ENCODE measurements at regions not wholly inside any gene's neighbourhood (a gene's known extent, or its start where the extent isn't known, plus 50 kb on each side); places are given as distances from the start of the nearest gene placed in this dataset.

DNA sequence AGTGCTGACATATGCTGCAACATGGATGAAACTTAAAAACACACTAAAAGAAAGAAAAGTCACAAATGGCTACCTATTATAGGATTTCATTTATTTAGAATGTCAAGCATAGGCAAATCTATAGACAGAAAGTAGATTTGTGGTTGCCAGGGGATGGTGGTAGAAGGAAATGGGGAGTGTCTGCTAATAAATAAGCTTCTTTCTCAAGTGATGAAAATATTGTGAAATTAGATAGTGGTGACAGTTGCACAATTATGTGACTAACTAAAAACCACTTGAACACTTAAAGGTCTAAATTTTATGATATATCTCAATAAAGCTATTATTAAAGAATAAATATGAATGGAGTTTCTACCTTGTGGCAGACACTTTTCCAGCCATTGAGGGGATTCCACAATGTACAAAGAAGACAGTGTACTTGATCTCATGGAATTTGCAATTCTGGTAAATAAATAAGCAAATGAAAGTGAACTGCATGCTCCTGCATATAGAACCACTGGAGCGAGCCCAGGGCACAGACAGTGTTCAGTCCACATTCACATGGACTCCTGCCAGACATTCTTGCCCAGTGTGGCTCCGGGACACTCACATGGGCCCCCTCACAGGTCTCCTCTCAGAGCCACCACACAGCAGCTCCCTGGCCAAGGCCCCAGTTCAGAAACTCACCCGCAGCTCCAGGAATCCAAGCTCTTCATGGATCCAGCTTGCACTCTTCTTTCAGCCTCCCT lies 107.1 kb upstream of the ARID2 start:
- FAIRE-seq (no peak), DNase-seq (ENCODE audit: low spot score in 2 of 2) (no peak)

DNA sequence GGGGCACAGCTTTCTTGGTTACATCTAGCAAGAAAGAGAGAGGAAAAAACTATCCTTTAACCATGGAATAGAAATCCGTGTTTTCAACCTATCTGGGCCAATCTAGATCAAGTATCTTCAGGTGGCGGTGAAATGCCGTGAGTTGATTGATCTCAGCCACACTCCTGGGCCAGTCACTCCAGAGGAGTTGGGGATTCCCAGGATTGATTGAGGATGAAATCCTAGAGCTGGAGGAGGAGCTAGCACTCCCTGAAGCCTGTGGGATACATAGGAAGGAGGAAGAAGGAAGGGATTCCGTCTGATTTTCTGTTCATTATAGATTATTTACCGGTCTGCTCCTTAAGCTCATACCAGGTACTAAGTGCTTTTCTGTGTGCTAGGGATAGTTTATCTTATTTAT lies 106.3 kb upstream of the ARID2 start:
- FAIRE-seq: no peak
- DNase-seq (ENCODE audit: low spot score in 2 of 2): no peak

DNA sequence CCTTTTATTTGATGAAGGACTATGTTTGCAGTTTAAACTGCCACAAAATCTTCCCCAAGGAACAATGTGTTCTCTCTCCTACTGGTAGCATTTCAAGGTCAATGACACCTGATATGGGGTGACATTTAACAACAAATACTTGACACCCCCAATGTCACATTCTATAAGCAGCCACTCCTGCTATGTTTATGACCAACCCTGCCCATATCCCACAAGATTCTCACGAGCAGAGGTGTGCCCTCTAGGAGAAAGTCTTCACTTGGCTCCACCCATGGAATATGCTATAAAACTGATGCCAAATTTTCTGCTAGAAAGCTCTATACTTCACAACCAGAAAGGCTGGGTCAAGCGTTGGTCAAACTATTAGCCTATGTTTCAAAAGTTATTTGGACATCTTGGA lies 105.6 kb upstream of the ARID2 start:
- FAIRE-seq: no peak

DNA sequence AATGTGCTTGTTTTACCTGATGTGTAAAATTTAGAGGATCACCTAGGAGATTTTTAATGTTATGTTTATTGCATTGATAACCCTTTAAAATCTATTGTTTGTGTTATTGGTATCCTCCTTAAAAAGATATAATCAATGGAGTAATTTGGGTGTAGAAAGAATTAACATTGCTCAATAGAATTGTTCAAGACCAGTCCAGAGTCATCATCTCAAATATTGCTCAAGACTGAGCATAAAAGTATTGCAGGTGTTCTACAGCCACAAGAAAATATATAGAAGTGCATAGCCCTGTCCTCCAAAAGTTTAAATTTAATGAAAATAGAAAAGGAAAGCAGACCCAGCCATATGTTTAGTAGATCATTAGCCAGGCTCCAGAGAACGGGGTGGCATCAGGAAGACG lies 102.5 kb upstream of the ARID2 start:
- FAIRE-seq: no peak
- DNase-seq (ENCODE audit: low spot score in 2 of 2): no peak

More for the DNA sequence above, 105.6 kb upstream of the ARID2 start:
- DNase-seq (ENCODE audit: low spot score in 2 of 2): no peak

DNA sequence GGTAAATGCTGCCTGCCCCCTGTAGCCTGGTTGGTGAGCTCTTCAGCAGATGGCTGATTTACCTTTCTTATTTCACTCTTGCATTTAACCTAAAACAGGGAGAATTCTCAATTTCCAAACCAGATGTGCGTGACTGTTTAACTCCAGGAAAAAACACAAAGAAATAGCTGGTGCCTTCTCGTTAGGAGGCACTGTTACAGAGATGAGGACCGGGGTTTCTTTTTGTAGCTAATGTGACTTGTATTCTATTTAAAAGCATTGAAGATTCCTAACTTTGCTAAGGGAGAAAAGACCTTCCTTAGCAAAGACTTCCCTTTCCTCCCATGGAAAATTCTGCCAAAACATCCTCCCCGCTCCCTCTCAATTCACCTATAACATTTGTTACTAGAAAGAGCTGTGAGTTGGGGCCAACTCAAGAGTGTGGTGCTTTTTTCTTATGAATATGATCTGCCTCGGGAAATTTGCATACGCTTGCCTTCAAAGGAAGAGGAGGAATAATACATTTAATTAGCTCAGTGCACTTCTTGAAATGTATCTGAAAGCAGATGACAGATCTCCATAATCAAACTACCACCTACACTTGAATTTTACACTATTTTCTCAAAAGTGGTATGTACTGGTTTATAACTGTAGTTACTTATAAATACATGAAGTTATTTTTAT lies 102.0 kb upstream of the ARID2 start:
- DNase-seq (ENCODE audit: low spot score in 2 of 2) (no peak), FAIRE-seq (no peak)

DNA sequence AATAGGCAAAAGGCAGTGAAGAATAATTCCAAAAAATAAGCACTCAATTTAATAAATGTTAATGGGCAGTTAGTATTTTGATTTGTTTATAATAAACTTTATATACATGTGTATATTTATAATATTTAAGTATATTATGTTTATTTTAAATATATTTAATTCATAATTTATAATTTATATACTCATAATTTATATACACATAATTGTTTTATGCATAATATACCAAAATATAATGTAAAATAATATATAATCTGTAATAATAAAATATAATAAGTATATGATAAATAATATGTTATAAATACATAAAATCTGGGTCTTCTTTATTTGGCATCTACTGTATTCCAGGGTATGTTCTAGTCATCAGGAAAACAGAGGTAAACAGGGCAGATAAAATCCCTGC lies 100.2 kb upstream of the ARID2 start:
- FAIRE-seq: peak; percentile 99
- no peak for DNase-seq (ENCODE audit: low spot score in 2 of 2)

DNA sequence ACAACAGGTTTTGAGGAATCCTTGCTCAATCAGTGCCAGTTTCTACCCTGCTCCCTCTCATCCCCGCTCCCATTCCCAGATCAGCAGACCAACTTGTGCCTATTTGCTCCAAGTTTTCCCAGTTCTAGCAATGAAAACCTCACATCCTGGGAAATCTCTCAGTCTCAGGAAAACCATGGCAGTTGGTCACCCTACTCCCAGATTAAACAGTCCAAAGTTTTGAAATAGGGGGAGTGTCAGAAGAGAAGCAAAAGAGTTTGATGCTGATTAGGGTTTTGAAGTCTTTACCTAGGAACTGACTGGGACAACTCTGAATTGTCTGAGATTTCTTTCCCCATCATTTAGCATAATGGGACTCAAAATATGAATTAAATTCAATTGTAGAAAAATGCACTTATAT lies 95.8 kb upstream of the ARID2 start:
- DNase-seq (ENCODE audit: low spot score in 2 of 2) (no peak), FAIRE-seq (no peak)

DNA sequence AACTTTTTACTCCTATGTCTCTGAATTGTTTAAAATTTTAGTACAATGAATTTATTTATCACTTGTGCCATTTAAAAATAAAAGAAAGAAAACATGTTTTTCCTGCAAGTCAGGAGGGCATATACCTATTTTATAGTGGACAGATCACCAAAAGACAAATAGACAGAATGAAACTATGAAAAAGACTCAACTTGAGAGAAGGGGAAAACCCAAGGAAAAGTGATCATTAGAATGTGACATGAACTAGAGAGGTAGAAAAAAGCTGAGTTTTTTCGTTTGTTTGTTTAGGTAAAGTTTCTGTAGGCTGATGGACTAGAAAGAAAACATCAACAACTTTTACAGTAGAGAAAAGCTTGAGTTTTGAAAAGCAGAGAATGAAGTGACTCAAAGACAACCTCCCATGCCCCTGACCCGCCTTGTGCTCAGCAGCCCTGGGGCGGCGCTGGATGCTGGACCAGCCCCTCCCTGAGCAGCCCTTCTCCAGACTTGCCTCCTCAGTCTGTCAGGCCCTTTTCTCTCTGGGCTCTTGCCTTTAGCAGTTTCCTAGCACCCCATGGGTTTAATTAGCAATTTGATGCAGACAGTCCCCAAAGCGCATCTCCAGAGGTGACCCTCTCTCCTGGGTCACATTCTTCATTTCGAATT lies 95.1 kb upstream of the ARID2 start:
- DNase-seq (ENCODE audit: low spot score in 2 of 2) (no peak), FAIRE-seq (no peak)

DNA sequence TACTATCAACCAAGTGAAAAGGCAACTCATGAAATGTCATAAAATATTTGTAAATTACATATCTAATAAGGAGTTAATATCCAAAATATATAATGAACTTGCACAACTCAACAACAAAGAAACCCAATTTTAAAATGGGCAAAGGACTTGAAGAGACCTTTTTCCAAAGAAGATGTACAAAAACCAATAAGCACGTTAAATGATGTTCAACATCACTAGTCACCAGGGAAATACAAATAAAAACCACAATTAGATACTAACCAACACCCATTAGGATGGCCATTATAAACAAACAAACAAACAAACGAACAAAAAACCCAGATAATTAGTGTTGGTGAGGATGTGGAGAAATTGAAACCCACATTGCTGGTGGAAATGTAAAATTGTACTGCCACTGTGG lies 92.3 kb upstream of the ARID2 start:
- no peak for FAIRE-seq

DNA sequence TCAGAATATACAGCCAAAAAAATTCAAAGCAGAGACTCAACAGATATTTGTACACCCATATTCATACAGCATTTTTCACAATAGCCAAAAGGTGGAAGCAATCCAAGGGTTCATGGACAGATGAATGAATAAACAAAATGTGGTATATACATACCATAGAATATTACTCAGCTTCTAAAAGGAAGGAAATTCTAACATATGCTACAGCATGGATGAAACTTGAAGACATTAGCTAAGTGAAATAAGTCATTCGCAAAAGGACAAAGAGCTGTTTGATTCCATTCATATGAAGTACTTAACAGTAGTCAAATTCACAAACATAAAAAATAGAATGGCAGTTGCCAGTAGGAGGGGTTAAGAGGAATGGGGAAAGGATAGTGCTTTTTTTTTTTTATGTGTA lies 91.8 kb upstream of the ARID2 start:
- no peak for FAIRE-seq
- no peak for DNase-seq (ENCODE audit: low spot score in 2 of 2)

More for the DNA sequence above, 92.3 kb upstream of the ARID2 start:
- no peak for DNase-seq (ENCODE audit: low spot score in 2 of 2)

DNA sequence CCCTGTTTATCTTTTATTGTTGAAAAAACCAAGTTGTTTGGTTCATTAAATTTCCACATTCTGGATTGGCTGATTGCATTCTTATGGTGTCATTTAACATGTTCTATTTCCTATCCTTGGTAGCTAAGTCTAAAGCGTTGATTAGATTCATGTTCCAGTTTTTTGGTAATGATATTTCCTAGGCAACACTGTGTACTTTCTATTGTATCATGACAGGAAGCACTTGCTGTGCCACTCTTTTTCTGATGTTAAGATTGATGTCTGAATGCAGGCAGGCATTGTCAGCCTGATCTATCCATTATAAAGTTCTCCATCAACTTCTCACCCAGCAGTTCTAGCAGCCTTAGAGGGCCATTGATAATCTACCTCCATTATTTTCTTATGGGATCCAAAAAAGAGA lies 91.1 kb upstream of the ARID2 start:
- no peak for FAIRE-seq
- DNase-seq (ENCODE audit: low spot score in 2 of 2): no peak

DNA sequence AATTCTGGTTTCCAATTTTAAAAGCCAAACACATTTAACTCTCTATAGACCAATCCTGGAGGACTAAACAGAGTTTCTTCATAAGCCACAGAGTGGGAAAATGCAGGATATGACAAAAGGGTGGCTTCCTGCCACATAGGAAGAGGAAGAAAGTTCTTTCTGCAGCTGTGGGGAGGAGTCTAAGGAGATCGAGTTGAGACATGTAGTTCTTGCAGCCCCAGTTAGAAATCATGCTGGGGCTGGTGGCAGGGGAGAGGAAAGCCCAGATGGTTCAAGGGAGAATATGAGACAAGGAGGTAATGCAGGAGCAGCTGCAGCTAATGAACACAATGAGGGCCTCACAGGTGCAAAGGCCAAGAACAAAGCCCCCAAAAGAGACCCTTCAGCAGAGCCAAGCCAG lies 85.0 kb upstream of the ARID2 start:
- DNase-seq (ENCODE audit: low spot score in 2 of 2): no peak
- no peak for FAIRE-seq

DNA sequence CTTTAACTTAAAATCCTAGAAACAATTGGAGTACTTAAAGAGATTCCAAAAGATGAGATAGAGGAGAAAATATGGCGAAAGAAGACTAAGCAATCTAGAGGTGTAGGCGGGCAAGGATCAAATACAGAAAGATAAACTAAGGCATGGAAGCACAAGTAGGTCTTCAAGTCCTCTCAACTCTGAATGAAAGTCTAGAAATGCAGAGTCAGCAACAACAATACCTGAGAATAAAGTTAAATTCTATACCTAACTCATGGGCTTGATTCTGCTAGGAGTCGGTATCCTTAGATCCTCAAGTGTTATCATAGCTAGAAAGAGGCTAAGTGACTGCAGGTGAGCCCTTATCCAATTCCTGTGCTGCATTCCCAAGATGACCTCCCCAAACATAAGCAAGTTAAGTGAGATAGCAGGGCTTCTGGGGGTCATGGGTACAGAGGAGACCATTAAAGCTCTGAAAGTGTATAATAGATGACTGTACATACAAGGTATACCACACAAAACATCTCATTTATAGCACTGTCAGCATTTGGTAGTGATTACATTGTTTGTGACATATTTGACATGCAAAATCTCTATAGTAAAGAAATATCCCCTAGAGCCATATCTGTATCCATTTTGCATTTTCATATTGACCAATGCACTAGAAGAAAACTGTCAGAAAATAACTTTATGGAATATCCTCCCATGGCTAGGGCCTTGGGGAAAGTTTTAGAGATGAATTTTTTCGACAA lies 82.5 kb upstream of the ARID2 start:
- DNase-seq (ENCODE audit: low spot score in 2 of 2) (no peak), FAIRE-seq (no peak)

DNA sequence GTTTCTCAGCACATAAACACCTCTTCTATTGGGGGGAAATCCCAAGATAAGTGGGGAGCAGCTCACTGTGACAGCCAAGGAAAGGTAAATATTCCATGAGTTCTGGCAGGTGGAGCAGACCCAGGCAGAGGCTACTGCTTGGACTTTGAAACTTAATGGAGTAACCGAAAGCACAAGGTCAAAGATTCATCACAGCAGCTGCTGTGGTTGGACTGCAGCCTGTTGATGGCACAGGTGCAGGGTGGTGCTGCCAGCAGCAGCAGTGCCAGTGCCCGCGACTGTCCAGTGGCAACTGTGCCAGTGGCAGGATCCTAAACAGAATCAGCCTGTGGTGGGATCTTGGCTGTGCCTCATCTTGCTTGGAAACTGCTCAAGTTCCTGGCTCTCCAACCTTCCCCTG lies 81.4 kb upstream of the ARID2 start:
- DNase-seq (ENCODE audit: low spot score in 2 of 2): no peak
- FAIRE-seq: no peak

DNA sequence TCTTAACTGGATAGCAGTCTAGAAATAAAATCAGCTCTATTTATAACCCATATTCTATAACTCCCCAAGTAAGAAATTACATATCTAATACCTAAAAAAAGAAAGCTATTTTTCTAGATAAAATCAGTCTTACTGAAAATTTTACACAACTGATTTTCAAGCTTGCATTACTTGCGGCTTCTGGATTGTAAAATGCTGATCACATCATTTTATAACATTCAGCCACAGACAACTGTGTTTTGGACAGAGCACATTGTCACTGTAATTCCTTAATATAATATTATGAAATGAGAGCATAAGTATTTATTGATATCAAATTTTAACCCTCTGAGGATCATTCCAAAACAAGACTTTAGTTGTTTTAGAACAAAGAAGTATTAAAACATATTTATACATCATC lies 78.5 kb upstream of the ARID2 start:
- DNase-seq (ENCODE audit: low spot score in 2 of 2) (no peak), FAIRE-seq (no peak)

DNA sequence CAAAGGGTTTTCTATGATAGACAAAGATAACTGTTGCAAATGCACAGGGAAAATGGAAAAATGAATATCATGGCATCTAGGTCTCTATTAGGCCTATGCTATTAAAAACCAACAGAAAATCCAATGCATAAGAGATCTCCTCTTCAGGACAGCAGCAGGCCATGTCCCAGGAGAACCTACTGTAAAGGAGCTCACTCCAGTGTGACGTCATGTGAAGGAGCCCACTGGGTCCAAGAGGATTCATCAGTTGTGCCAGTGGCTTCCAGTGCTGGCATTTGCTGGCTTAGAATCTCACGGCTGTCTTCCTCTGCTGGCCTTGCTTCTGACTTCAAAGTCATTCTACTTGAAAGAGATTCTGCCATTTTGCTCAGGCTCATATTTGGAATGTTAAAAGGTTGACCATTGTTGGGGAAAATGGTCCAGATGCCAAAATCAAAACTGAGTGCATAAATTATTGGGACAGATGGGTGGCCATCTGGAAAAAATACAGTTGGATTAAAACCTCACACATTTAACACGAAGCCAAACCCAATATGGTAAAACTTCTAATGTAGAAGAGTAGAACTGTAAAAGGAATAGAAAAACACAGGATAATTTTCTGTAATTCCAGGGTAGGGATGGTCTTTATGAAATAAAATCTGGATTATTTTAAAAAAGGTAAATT lies 75.4 kb upstream of the ARID2 start:
- no peak for FAIRE-seq
- DNase-seq (ENCODE audit: low spot score in 2 of 2): no peak

DNA sequence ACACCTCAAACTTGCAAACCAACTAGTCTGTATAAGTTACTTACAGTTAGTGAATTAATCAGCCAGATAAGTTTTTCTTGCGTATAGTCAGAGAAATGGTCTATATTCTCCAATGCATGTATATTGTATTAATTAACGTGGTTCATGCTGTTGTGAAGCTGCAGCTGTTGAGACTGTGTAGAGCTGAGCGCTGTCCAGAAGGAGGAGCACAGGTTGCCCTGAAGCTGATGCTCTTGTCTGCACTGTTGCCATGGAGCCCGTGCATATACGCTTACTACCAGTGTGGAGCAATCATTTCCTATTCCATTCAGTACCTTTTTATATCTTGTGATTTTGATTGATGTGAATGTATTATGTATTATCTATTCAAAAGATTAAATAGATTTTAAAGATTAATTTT lies 74.3 kb upstream of the ARID2 start:
- DNase-seq (ENCODE audit: low spot score in 2 of 2) (no peak), FAIRE-seq (no peak)

DNA sequence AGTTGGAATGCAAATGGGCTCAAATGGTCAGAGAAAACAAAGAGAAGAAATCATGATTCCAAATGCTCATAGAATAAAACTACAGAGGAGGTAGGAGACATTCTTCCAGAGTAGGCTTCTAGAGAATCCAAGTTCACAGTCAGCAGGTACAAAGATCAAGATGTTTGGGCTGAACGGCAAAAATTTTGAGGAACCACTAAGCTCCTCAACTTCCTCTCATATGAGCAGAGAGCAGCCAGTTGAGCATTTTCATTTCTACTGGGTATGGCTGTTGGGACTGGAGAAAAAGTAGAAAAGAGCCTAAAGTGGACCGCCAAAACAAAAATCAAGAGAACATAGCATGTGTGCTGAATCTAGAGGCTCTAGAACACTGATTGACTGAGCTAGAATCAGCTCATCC lies 73.8 kb upstream of the ARID2 start:
- no peak for FAIRE-seq
- no peak for DNase-seq (ENCODE audit: low spot score in 2 of 2)

DNA sequence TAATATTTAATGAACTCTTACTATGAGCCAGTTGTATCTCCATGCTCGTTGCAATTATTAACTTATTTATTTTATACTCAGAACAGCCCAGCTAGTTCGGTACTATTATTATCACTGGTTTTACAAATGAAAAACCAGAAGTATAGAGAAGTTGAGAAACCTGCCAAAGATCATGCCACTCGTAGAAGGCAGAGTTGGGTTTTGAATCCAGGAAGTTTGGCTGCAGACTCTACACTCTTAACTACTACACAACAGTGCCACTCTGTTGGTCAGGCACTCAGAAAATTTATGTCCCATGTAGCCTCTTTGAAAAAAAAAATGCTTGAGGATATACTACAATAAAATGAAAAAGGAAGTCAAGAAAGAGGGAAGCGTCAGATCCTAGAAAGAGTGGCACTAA lies 71.5 kb upstream of the ARID2 start:
- no peak for FAIRE-seq
- DNase-seq (ENCODE audit: low spot score in 2 of 2): no peak

DNA sequence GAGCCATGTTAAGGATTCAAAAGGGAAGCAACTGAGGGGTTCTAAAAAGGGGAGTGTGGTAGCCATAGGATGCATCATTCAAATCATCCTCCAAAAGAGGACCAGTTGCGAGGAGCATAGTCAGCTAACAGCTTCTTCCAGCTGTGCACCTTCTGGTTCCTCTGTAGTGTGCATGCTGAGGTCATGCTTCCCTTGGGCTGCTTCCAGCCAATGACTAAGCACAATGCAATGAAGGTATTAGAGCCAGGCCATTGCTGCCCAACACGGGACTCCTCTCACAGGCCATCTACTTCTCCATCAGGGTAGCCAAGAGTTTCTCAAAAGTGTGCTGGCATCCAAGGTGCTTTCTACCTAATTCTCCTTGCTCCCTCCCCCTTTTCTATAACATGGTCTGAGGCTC lies 69.2 kb upstream of the ARID2 start:
- DNase-seq (ENCODE audit: low spot score in 2 of 2) (no peak), FAIRE-seq (no peak)

DNA sequence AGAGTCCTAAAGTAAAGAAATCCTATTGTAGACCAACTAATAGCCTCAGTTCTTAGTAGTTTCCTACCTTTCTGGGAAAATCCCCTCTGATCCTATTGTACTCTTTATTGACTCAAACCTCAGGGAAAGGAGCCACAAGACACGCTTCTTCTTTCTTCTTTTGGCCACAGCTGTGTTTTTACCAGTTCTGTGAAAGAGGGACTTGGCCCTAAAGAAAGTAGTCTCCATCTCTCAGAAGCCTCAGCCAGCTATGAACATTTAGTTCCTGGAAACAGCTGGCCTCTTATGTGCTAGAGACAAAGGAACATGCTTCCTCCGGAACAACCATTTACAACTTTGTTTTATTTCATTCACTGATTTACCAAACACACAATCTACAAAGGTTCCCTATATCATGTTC lies 66.1 kb upstream of the ARID2 start:
- FAIRE-seq (no peak), DNase-seq (ENCODE audit: low spot score in 2 of 2) (no peak)
